DMS153 treated with DMSO at 0.1 percent for 48 hours (cell line): ENCODE measurements at regions not wholly inside any gene's neighbourhood (a gene's known extent, or its start where the extent isn't known, plus 50 kb on each side); places are given as distances from the start of the nearest gene placed in this dataset.

Experiments used
- DNase-seq: peaks from one replicate; lab custom pipeline; 2025; ENCODE audit not compliant: unreplicated experiment; lab: John Stamatoyannopoulos, UW

DNA sequence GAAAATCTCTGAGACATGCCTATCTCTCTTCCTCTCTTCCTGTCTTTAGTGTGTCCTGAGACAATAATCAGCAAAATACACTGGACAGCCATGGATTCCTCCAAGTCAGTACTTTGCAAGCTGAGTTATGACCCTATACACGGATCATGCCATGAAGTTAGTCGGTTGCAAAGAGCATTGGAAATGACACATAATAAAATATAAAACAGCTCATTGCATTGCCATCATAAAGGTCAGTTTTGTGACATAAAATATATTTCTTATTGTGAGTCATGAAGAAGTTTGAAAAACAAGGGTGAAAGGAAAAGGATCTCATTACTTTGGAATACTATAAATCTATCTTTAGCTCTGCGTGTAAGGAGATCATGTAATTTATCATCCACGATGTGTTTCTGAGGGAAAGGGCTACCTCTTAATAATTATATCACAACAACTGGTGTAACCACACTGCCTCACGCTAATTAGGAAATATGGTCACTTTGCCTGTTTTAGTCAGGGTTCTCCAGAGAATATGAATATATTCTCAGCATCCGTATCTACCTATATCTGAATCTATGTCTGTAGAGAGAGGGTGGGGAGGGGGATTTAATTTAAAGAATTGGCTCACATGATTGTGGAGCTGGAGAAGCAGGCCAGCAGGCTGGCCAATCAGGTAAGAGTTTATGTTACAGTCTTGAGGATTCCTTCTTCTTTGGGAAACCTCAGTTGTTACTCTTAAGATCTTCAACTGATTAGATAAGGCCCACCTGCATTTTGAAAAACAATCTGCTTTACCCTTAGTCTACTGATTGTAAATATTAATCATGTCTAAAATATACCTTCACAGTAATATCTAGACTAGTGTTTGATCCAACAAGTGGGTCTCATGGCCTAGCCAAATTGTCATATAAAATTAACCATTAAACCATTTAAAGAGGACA lies 198.8 kb downstream of the FAT3 start:
- no peak for DNase-seq

GRCh38 chr11:92424281-92424680 lies 199.7 kb downstream of the FAT3 start:
- DNase-seq = no peak

- DNase-seq = no peak
Measured at GRCh38 chr11:92425127-92425526, 200.5 kb downstream of the FAT3 start.

- no peak for DNase-seq
Measured at GRCh38 chr11:92432515-92432914, 207.9 kb downstream of the FAT3 start.

DNA sequence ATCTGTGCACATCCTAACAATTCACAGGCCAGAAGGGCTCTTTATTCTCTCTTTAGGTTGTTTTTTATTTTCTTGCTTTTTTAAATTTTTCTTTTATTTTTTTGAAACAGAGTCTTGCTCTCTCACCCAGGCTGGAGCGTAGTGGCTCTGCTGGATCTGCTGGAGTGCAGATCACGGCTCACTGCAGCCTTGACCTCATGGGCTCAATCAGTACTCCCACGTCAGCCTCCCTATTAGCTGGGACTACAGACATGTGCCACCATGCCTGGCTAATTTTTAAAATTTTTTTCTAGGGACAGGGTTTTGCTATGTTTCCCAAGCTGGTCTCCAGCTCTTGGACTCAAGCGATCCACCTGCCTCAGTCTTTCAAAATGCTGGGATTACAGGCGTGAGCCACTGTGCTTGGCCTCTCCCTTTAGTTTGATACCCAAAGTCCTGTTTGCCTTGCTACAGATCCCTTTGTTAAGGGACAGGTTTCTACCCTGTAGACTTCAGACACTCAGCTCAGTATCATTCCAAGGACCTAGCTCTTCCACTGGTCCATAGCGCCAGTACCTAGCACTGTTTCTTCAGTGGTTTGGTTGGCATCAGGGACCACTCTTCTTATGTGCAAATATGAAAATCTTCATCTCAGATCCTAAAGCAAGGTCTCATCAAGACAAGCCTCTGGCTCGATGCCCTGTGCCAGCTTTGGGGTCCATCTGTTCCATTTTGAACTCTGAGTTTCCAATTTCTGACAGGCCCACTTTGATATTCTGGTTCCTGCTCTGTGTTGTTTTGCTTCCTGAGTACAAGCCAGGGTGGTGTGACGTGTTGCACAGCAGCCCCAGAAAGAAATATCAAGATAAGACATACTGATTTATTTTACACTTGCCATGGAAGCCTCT lies 211.7 kb downstream of the FAT3 start:
- no peak for DNase-seq

DNA sequence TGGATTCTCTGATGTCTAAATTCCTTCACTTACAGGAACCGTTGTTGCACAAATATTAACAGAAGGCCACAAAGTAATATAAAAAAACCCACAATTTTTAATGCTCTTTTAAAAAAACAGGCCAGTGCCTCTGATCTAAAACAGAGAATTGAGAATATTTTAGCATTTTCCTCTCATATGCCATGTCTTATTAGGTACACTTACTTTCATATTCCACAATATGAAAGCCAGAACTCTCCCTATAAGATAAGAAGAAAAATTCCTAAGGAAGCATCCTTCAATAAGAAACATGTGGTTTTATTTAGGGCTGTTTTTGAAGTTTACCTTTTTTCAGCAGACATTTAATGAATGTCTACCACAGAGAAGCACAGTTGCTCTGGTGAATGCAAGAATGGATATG lies 214.5 kb downstream of the FAT3 start:
- DNase-seq = no peak

GRCh38 chr11:92440701-92441442 lies 216.3 kb downstream of the FAT3 start:
- no peak for DNase-seq

DNA sequence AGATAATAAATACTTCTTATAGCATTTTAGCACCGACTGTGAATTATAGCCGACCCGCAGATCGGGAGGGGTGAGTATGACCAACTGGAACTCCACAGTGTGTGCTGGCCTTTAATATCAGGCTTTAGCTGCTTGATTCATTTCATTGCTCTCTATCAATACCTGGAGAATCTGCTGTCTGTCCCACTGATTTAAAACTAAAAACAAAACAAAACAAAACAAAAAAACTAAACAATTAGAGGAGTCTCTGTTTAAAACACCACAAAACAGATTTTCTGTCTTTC lies 216.8 kb downstream of the FAT3 start:
- no peak for DNase-seq

GRCh38 chr11:92443199-92443598 lies 218.6 kb downstream of the FAT3 start:
- no peak for DNase-seq

GRCh38 chr11:92447586-92447985 lies 223.0 kb downstream of the FAT3 start:
- no peak for DNase-seq

DNA sequence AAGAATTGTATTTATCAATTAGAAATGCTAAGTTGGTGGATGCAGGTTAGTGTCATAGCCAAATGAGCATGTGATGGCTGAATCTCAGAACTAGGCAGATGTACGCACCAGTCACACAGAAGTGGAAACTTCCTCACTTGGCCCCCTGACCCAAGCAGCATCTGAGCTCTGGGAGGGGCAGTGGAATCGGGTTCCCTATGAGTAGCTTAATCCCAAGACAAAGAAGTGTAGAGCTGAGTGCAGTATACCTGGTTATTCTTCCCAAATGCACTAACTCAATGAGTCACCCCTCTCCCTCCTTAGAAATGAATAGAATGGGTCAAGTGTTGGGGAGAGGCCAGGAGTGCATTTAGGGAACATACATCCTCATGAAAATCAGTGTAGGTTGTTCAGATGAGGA lies 224.6 kb downstream of the FAT3 start:
- no peak for DNase-seq

DNA sequence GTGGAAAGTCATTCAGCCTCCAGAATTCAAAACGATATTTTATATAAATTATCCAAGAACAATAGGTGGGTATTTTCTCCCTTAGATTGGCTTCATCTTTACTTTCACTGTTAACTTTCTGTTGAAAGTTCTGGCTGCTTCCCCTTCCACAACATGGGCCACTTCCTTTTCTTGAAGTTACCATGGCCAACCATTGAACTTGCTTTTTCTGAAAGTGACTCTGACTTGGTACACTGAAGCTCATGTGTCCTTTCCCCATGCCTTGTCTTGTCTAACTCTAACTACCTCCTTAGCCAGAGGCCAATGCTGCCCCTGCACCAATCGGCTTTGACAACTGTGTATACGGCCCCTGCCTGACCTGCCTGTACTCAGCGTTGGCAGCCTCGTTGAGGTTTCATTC lies 225.2 kb downstream of the FAT3 start:
- no peak for DNase-seq

- no peak for DNase-seq
Measured at GRCh38 chr11:92451063-92451462, 226.4 kb downstream of the FAT3 start.

GRCh38 chr11:92453055-92453454 lies 228.4 kb downstream of the FAT3 start:
- DNase-seq = no peak

DNA sequence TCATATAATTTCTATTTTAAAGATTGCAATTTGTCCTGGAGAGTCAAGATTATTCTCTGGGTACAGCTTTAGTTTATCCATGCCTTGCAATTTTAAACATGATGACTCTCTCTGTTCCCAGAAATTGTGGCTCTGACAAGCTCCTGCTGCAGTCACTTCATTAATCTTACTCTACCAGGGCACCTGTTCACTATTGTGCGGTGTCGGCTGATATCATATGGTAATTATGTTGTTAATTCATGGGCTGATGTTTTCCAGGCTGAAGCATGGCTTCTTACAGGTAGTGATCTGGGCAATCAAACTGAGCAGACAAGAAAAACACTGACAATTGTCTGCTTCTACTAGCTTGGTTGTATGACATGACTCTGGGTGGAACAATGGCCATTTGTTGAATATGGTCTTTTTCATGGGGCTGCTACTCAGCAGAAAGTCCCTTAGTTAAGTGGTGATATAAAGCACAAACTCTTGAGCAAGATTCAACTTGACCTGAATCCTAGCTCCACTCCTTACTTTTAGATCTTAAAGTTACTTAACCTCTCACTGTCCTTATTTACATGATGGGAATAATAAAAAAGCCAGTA lies 230.7 kb downstream of the FAT3 start:
- DNase-seq = no peak

- DNase-seq = no peak
Measured at GRCh38 chr11:92457250-92457649, 232.6 kb downstream of the FAT3 start.

- no peak for DNase-seq
Measured at GRCh38 chr11:92458486-92458885, 233.9 kb downstream of the FAT3 start.

GRCh38 chr11:92460213-92460612 lies 235.6 kb downstream of the FAT3 start:
- DNase-seq = no peak

- no peak for DNase-seq
Measured at GRCh38 chr11:92461447-92461846, 236.8 kb downstream of the FAT3 start.

DNA sequence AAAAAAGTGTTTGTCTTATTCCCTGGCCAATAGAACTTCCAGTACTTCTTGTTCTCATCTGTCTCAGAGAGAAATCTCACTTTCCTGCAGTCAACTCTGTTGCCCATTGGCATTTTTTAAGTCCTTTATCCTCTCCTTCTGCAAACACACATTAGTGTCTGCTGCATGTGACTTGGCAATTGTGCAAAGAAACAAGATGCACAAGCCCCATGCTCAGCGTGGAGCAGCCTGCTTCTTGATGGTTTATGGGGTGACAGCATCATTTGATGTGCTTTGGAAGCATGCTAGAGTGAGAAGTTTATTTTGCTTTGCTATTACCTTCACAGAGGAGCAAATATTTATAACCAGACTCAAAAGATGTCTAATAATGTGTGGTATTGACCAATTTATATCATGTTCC lies 238.2 kb downstream of the FAT3 start:
- DNase-seq = no peak

DNA sequence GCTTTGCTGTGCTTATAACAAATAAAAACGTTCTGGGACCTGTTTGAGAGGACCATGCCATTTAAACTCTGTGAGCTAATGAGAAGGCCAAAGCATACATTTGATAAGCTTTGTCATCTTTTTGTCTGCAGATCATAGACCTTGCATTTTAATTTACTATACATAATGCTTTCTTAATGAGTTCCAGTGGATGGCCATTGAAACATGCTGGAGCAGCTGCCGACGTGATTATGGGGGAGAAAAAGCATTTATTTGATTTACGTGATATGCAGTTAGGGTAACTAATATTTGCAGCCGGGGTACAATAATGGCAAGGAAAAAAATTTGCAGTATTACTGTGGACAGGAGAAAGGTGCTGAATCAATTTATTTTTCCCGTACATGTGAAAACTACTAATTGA lies 240.2 kb downstream of the FAT3 start:
- no peak for DNase-seq
